ENCODE measurements at regions not wholly inside any gene's neighbourhood (a gene's known extent, or its start where the extent isn't known, plus 50 kb on each side); places are given as distances from the start of the nearest gene placed in this dataset.

DNA sequence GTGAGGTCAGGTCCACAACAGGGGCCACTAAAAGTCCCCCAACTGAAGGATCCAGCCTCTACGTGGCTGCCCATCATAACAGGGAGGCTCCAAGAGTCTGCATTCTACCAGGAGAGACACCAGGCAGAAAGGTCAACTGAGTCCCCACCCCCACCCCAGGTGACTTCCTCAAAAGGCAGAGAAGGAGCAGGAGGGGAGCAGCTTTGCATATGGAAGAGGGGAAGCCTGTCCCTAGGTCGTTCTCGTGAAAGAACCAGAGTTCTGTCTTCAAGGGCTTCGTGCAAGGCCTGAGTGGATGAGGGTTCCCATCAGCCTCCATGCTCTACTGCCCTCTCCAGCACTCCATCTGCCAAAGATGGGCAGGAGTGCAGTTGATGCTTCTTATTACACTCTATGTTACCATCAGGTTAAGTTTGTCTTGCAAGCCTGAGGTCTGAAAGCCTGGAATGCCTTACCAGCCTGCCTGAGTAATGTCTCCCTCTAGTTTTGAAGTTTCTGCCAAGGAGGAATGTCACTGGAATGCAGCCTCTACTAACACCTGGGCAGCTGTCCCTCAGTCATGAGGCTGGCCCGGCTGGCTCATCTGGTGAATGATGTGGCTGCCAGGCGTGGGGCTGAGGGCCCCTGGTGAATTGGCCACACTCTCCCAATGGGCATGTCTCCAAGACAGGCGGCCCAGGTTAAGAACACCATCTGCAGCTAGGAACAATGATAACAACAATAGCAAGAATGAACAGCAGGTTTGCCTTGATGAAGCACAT is 54.3 kb upstream of the SMNDC1 start:
- Histone ChIP-seq H3K4me3 (ENCODE audit: low read length) (no peak overlapping the region), H3K9me3 (ENCODE audit: control insufficient read depth in 1 of 2, insufficient read depth in 1 of 2, low read length in 2 of 2) (peaks cover 0 to 4% of the 10 kb centered on the region in 2 experiments), H3K27ac (ENCODE audit: low read depth in 1 of 2, low read length in 2 of 2) (no peak overlapping the region), H3K36me3 (ENCODE audit: insufficient read depth, low read length) (no peaks in the 10 kb centered on the region), H3K4me1 (ENCODE audit: insufficient read depth, low read length) (peaks cover 72% of the 10 kb centered on the region), H3K27me3 (ENCODE audit: control insufficient read depth in 1 of 2, insufficient read depth in 2 of 2, low read length in 2 of 2) (no peaks in the 10 kb centered on the region)
- CTCF ChIA-PET: no interaction called here
- H3K4me1 Mint-ChIP-seq (ENCODE audit: low read depth): peaks cover 56% of the 10 kb centered on the region
- no peaks in the 10 kb centered on the region for H3K27me3 Mint-ChIP-seq
- ATAC-seq (ENCODE audit: poor library complexity) (no peak), DNase-seq (no peak)
- intact Hi-C loops (cut with DNase I, micrococcal nuclease): no loop called here
- POLR2A ChIA-PET: no interaction called here
- no peaks in the 10 kb centered on the region for H3K36me3 Mint-ChIP-seq (ENCODE audit: low read depth)
- no peak overlapping the region for H3K27ac Mint-ChIP-seq
- TF ChIP-seq, protein P1, sequence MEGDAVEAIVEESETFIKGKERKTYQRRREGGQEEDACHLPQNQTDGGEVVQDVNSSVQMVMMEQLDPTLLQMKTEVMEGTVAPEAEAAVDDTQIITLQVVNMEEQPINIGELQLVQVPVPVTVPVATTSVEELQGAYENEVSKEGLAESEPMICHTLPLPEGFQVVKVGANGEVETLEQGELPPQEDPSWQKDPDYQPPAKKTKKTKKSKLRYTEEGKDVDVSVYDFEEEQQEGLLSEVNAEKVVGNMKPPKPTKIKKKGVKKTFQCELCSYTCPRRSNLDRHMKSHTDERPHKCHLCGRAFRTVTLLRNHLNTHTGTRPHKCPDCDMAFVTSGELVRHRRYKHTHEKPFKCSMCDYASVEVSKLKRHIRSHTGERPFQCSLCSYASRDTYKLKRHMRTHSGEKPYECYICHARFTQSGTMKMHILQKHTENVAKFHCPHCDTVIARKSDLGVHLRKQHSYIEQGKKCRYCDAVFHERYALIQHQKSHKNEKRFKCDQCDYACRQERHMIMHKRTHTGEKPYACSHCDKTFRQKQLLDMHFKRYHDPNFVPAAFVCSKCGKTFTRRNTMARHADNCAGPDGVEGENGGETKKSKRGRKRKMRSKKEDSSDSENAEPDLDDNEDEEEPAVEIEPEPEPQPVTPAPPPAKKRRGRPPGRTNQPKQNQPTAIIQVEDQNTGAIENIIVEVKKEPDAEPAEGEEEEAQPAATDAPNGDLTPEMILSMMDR (IDR thresholded peaks at IDR 0.05): no peak
- H3K9me3 Mint-ChIP-seq: no peaks in the 10 kb centered on the region
- no peak overlapping the region for H3K4me3 Mint-ChIP-seq

DNA sequence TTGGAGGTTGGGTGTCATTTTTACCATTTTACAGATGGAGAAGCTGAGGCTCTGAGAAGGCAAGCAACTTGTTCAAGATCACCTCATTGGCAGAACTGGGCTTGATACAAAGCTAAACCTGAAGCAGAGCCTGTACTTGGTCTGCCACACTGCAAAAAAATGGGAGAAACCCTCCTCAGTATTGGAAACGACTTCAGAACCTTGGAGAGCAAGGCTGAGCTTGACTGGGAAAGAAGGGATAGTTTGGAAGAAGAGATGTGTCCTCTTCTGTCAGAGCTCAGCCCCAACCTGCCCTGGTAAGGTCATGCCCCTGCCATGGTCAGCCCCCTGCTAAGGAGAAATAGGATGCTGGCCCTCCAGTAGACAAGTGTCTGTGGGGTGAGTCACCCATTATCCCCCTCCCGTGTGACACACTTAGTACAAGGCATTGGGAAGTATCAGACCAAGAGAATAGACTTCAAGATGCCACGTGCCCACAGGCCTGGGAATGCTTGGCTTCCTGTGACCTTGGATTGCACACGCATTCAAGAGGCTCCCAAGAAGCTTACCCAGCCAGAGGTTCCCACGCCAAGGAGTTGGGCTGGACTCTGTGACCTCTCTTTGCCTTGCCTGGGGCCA is 56.2 kb upstream of the SMNDC1 start:
- H3K27me3 ChIP-seq (ENCODE audit: control insufficient read depth in 1 of 2, insufficient read depth in 2 of 2, low read length in 2 of 2): no peaks in the 10 kb centered on the region
- no peak overlapping the region for H3K27ac Mint-ChIP-seq
- H3K4me3 ChIP-seq (ENCODE audit: low read length): no peak overlapping the region
- POLR2A ChIA-PET: no interaction called here
- no peak overlapping the region for H3K27ac ChIP-seq (ENCODE audit: low read depth in 1 of 2, low read length in 2 of 2)
- no peaks in the 10 kb centered on the region for H3K9me3 Mint-ChIP-seq
- H3K9me3 ChIP-seq (ENCODE audit: control insufficient read depth in 1 of 2, insufficient read depth in 1 of 2, low read length in 2 of 2): peaks cover 0 to 14% of the 10 kb centered on the region in 2 experiments
- peaks cover 39% of the 10 kb centered on the region for H3K4me1 Mint-ChIP-seq (ENCODE audit: low read depth)
- CTCF ChIA-PET: no interaction called here
- intact Hi-C loops (cut with DNase I, micrococcal nuclease): no loop called here
- no peaks in the 10 kb centered on the region for H3K36me3 Mint-ChIP-seq (ENCODE audit: low read depth)
- no peaks in the 10 kb centered on the region for H3K27me3 Mint-ChIP-seq
- no peaks in the 10 kb centered on the region for H3K36me3 ChIP-seq (ENCODE audit: insufficient read depth, low read length)
- DNase-seq (no peak), ATAC-seq (ENCODE audit: poor library complexity) (no peak)
- TF ChIP-seq, protein P1 (IDR thresholded peaks at IDR 0.05): no peak
- H3K4me3 Mint-ChIP-seq: no peak overlapping the region
- peaks cover 63% of the 10 kb centered on the region for H3K4me1 ChIP-seq (ENCODE audit: insufficient read depth, low read length)

DNA sequence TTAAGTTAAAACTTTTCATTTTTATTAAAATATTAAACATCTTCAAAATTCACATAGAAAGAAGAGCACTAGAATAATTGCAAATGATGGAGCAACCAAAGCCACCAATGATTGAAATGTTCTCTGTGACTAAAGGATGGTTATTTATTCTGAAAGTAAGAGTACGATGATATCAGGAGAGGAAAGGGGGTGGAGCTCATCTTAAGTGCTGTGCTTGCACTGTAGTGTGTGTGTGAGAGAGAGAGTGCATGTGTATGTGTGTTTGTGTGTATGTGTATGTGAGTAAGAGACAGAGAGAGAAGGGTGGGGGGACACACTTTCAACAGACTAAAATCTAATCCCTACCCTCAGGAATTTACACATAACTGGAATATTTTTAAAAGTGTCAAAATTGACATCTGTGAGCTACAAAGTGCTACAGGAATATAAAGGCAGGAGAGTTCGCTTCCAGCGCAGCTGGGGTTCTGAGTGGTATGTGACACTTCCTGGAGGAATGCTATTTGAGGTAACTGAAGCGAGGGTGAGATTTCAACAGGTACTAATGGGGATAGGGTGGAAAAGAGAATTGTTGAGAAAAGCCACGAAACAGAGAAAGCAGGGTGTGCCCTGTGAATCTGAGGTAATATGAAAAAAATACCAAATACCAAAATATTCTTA is 57.2 kb upstream of the SMNDC1 start:
- Mint-ChIP-seq H3K4me1 (ENCODE audit: low read depth) (peaks cover 30% of the 10 kb centered on the region), H3K36me3 (ENCODE audit: low read depth) (no peaks in the 10 kb centered on the region), H3K4me3 (no peak overlapping the region), H3K27ac (no peak overlapping the region), H3K27me3 (no peaks in the 10 kb centered on the region), H3K9me3 (no peaks in the 10 kb centered on the region)
- H3K4me1 ChIP-seq (ENCODE audit: insufficient read depth, low read length): peaks cover 53% of the 10 kb centered on the region
- no peak overlapping the region for H3K27ac ChIP-seq (ENCODE audit: low read depth in 1 of 2, low read length in 2 of 2)
- TF ChIP-seq, protein P1 (IDR thresholded peaks at IDR 0.05): no peak
- no peaks in the 10 kb centered on the region for H3K27me3 ChIP-seq (ENCODE audit: control insufficient read depth in 1 of 2, insufficient read depth in 2 of 2, low read length in 2 of 2)
- H3K36me3 ChIP-seq (ENCODE audit: insufficient read depth, low read length): no peaks in the 10 kb centered on the region
- DNase-seq: peak in 1 of 14 experiments; percentile 33
- no peak for ATAC-seq (ENCODE audit: poor library complexity)
- intact Hi-C loops (cut with DNase I, micrococcal nuclease): no loop called here
- ChIA-PET POLR2A (no interaction called here), CTCF (no interaction called here)
- H3K9me3 ChIP-seq (ENCODE audit: control insufficient read depth in 1 of 2, insufficient read depth in 1 of 2, low read length in 2 of 2): peaks cover 0 to 14% of the 10 kb centered on the region in 2 experiments
- H3K4me3 ChIP-seq (ENCODE audit: low read length): no peak overlapping the region
